Ishikawa (cell line): ENCODE measurements at regions not wholly inside any gene's neighbourhood (a gene's known extent, or its start where the extent isn't known, plus 50 kb on each side); places are given as distances from the start of the nearest gene placed in this dataset.

Experiments used
- EP300 ChIP-seq: IDR thresholded peaks from 2 replicates; pipeline ENCODE4 v1.6.1; 2012; ENCODE audit warnings: borderline replicate concordance
- TCF12 ChIP-seq: IDR thresholded peaks from 2 replicates; pipeline ENCODE4 v1.6.1; 2012; ENCODE audit warnings: low read depth

GRCh38 chr14:44352201-44352600 is 154.9 kb downstream of the FSCB start:
- no peak for TF ChIP-seq EP300
- no peak for TF ChIP-seq TCF12
